ENCODE measurements at regions not wholly inside any gene's neighbourhood (a gene's known extent, or its start where the extent isn't known, plus 50 kb on each side); places are given as distances from the start of the nearest gene placed in this dataset.

DNA sequence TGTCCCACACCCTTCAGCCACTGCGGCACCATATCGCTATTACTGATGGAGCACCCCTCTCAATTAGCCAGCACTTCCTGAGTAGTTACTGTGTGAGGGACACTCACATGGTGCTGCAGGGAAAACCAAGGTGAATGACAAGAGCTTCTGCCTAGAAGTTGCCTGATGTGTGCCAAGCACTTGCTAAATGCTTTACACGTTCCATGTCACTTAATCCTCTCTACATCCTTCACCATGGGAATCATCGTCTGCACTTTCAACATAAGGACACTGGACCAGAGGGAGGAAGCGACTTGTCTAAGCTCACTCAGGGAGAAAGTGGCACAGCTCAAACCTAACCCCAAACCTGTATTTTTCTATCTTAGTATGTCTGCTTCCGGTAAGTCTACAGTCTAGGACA is 344.8 kb downstream of the SIPA1L2 start:
- TF ChIP-seq, protein P1, sequence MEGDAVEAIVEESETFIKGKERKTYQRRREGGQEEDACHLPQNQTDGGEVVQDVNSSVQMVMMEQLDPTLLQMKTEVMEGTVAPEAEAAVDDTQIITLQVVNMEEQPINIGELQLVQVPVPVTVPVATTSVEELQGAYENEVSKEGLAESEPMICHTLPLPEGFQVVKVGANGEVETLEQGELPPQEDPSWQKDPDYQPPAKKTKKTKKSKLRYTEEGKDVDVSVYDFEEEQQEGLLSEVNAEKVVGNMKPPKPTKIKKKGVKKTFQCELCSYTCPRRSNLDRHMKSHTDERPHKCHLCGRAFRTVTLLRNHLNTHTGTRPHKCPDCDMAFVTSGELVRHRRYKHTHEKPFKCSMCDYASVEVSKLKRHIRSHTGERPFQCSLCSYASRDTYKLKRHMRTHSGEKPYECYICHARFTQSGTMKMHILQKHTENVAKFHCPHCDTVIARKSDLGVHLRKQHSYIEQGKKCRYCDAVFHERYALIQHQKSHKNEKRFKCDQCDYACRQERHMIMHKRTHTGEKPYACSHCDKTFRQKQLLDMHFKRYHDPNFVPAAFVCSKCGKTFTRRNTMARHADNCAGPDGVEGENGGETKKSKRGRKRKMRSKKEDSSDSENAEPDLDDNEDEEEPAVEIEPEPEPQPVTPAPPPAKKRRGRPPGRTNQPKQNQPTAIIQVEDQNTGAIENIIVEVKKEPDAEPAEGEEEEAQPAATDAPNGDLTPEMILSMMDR (IDR thresholded peaks at IDR 0.05) = no peak
- no peak for TF ChIP-seq POLR2AphosphoS5 (IDR thresholded peaks at IDR 0.05; ENCODE audit: low read depth, low read length)
- no peak for TF ChIP-seq SIN3A (IDR thresholded peaks at IDR 0.05; ENCODE audit: borderline replicate concordance, insufficient read depth, low read depth, low read length)
- no peak for TF ChIP-seq TCF7L2 (IDR thresholded peaks at IDR 0.05; ENCODE audit: low read depth, low read length)
